GM21786 (cell line): ENCODE measurements at regions not wholly inside any gene's neighbourhood (a gene's known extent, or its start where the extent isn't known, plus 50 kb on each side); places are given as distances from the start of the nearest gene placed in this dataset.
A peak's percentile ranks its signal among the peaks of the same experiment; 100 is the strongest.

ENCODE experiments used
- ATAC-seq: cut with Tn5 transposase; IDR thresholded peaks from one replicate; pipeline ENCODE4 v1.9.1; 2021; ENCODE audit not compliant: unreplicated experiment

DNA sequence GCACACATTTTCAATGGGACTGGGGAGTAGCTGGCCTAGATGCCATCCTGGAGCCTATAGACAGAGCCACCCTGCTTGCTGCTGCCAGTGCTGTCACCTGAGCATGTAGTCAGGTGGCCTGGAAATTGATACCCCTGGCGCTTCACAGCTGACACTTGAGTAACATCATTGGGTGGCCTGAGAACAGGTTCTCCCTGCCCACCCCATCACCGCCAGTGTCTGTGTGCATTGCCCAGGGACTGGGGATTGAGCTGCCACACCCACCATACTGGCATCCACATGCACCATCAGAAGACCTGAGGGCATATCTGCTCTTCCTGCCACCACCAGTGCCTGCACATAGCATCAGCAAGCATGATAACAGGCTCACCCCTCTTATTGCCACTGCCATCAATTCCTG lies 1142.9 kb upstream of the PABPC4L start:
- no peak for ATAC-seq

DNA sequence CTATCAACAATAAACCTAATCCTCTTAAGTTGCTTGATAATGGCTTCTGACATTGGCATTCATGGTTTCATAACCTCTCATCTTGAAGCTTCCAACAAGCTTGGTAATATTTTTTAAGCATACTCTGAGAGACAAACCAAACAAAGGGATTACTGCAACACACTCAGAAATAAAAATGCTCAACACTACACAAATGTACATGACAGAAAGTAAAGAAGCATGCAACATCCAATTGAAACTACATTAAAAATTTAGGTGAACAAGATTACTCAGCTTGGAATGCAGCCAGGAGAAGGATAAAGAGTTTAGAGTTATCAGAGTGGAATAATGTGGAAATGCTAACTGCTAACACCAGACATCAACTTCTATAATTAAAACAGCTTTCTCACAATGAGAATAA lies 1136.6 kb upstream of the PABPC4L start:
- no peak for ATAC-seq

DNA sequence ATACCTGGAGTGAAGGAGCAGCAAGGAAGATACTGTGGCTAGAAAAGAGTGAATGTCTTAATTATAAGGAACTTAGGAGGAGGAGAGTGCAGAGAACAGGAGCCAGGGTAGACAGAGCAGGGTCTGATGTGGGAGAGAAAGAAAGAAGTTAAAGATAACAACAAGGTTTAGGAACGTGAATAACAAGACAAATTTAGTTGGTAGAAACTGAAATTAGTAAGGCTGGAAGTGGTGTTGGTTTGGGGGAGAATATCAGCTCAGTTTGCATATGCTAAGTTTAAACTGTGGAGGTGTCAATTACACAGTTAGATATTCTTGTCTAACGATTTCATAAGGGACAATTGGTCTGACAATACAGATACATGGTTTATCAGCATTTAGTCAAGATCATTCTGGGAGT lies 1123.7 kb upstream of the PABPC4L start:
- ATAC-seq: no peak

DNA sequence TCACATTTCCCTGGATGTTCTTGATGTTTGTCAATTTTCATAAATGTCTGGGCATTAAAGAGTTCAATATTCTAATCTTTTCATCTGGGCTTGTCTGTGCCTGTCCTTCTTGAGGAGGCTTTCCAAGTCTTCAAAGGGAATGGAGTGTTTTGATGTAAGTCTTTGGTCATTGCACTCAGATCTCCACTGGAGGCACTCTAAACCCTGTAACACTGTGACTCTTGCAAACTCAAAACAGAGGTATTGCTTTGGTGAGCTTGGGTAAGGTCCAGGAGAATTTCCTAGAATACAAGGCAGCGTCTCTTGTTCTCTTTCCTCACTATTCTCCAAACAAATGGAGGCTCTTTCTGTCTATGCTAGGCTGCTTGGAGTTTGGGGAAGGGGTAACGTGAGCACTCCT lies 1118.1 kb upstream of the PABPC4L start:
- ATAC-seq: no peak

DNA sequence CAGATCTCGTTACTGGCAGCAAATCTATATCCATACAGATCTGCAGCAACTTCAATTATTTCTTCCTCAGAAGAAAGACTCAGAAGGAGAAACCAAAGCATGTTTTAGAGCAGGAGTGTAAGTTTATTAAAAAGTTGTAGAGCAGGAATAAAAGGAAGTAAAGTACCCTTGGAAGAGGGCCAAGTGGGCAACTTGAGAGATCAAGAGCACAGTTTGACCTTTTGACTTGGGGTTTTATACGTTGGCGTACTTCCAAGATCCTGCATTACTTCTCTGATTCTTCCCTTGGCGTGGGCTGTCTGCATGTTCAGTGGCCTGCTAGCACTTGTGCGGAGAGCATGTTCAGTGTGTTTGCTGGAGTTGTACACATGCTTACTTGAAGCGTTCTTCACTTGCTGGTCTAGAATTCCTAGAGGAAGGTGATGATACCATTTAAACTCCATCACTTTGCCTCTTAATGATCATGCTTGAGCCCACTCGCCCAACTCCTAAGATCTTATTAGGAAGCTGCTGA lies 1114.7 kb upstream of the PABPC4L start:
- no peak for ATAC-seq

DNA sequence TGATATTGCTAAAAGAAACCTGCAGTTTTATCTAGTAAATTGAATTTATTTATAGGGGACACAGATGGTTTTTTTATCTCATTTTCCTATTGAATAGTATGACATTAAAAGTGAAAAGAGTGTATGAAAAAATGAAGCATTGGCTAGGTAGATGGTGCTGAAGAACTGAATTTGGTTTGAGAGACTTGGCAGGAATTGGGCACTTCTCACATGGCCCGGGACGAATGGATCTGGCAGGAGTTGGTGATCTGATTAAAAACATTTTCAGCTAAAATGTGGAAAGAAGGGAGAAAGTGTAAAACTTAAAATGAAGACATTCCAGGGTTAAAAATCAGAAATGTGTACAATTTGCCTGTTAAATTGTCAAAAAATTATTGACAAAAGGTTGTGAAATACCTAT lies 1088.5 kb upstream of the PABPC4L start:
- no peak for ATAC-seq

DNA sequence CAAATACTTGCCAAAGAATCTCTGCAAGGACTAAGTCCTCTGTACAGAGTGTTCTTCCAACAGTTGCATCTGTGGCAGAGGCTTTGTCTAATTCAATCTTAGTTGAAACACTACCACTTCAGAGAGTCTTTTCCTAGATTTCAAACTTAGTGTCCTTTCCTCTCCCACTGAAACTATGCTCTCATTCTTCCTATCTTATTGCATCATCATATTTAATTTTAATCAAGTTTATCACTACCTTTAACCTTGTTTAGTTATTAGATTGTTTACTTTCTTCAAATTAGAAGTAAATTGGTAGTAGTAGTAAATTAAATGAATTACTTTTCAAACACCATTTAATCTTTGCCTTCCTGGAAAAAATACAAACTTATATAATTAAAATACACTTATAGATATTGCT lies 1082.3 kb upstream of the PABPC4L start:
- ATAC-seq: no peak

DNA sequence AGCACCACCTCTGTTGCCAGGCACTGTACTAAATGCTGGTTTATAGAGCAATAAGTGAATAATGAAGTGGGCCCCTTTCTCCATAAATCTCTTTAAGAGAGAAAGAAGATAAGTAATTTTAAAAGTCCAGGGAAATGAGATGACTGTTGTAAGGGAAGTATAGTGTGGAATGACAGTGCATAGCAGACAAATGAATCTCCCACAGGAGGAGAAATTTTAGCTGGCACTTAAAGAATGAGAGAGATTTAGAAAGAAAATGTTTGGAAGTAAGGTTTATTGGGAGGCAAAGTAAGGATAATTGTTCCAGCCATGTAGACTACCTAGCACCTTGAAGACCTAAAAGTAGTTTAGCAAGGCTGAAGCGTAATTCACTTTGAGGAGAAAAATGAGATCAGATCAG lies 1081.1 kb upstream of the PABPC4L start:
- no peak for ATAC-seq

DNA sequence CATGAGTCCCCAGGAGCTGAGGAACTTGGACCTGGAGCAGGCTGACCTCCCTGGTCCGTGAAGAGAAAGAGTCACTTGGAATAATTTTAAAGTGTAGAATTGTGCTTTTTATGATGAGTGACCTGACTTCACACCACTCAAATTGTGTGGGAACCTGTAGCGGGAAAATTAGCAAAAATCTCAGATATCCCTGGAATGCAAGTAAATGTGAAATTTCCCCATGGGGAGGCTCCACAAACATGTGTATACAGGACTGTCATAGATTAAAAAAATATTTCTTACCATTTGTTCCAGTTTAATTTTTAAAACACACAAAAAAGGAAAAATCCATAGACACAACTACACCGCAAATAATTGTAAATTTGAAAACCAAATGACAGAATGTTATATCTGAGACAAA lies 1079.6 kb upstream of the PABPC4L start:
- ATAC-seq: no peak

DNA sequence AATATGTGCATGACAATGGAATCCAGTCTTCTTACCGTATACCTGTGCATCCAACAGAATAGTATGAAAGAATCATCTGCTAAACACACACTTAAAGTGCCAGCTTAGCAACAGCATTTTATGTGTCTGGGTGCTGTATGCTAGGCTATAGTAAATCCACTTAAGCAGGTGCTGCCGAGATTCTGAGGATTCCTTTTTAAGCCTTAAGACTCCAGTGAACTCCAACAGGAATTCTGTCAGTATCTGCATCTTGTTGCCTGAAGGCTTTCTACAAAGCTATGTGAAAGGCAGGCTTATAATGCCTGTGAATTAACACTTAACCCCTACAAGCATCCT lies 1076.4 kb upstream of the PABPC4L start:
- ATAC-seq: no peak

DNA sequence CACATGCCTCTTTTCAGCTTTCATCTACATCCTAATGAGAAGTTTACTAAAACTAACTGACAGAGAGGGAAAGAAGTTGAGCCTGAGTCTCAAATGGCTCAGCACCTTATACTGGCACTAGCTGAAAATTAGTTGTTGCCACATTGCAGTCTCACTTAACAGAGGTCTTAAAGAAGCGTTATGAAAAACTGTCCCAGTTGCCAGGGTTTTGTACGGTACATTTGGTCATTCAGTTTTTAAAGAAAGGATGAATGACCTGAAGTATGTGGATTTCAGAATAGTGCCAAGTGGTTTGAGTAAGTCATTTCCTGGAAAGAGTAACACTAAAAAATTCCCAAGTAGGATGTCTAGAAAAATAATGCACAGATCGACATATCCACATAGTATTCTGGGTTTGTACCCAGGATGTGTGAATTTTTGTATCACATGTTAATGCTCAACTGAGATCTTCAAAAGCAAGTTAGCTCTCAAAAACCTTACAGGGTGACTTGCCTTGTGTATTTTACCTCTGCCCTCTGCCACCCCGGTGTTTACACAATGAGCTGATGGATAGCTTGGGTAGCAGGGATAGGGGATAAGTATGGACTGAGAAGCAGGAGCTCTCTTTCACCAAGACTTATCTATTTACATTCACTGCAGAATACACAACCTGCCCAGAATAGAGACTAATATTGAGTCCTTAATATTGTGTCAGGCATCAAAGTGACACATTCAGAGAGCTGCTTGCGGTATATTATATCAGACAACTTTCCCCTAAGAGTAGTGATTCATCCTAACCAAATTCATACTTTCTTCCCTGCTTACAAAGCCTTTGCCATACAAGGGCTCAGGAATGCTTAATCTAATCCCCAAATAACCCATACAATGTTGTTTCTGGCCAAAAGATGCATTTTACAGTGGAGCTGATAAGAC lies 1075.7 kb upstream of the PABPC4L start:
- ATAC-seq: no peak

DNA sequence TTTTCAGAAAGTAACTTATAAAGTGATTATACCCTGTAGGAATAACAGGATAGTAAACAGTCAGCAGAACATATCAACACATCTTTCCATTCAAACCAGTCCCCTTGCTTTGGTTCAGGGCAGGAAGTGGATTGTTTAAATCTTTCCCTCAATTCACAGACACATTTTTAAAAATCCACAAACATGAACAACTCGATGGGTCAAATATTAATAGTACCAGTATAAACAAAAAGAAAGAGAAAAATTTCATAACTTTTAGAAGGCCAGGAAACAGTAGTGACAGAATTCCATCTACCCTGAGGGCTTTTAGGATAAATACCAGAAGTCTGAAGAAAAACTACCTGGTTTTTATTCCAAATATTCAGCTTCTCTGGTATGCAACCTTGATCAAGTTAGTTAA lies 1072.8 kb upstream of the PABPC4L start:
- ATAC-seq: no peak

DNA sequence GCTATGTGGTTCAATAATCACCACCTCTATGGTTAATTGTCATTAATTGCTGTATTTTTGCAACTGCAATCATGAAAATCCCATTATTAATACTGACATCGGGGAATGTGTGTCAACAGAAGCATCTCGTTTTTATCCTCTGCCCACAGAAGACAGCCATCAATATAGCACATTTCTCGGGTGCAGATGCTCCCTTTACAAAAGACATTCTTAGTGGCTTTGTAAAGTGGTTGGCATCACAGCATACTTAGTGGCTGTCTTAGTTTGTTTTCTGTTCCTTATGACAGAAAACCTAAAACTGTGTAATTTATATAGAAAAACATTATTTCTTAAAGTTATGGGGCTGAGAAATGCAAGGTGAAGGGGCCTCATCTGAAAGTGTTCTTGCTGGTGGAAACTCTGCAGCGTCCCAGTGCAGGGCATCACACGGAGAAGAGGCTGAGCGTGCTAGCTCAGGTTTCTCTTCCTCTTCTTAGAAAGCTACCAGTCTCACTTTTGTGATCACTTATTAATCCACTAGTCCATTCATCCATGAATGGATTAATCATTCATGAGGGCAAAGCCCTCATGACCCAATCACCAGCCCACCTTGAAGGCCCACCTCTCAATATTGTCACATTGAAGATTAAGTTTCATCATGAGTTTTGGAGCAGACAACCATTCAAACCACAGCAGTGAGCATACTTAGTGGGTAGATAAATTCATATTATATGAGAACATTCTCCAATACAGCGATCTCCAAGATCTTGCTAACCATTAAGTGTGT lies 1067.7 kb upstream of the PABPC4L start:
- peak; percentile 92 for ATAC-seq

DNA sequence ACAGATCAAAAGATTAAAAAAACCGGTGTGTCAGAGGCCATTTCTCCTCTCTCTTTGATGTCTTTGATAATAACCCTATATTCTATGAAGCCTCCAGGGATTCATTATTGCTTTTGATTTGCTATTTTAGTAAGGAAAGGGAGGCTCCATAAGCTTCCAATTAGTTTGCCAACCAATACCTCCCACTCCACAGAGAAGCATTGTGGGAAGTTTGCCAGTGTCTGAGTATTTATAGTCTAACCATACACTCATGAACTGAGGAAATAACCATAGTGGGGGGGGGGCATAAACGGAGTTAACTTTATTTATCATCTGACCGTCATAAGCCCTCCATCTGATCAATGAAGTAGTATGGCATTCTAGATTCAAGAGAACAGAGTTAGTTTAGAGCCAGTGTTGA lies 1066.8 kb upstream of the PABPC4L start:
- no peak for ATAC-seq

DNA sequence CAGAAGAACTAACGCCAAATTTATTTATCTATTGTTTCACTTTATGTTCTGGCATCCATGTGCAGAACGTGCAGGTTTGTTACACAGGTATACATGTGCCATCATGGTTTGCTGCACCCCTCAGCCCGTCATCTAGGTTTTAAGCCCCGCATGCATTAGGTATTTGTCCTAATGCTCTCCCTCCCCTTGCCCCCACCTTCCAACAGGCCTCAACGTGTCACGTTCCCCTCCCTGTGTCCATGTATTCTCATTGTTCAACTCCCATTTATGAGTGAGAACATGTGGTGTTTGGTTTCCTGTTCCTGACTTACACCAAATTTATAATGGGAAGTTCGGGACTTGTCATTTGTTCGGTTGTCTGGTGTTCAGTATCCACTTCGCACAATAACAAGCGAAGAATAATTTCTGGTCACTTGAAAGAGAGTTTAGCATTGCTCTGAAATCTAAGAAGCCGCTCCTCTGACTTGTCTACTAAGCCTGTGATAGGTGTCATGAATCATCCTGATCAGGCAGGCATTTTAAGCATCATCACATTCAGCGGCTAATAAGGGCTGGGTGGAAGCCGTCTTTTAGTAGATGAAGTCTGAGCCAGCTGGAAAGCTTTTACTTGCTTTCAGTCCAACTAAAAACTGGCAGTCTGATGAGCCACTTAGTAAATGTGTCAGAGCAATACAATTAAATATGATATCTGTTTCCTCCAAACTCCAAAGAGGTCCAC lies 1065.7 kb upstream of the PABPC4L start:
- ATAC-seq: no peak

DNA sequence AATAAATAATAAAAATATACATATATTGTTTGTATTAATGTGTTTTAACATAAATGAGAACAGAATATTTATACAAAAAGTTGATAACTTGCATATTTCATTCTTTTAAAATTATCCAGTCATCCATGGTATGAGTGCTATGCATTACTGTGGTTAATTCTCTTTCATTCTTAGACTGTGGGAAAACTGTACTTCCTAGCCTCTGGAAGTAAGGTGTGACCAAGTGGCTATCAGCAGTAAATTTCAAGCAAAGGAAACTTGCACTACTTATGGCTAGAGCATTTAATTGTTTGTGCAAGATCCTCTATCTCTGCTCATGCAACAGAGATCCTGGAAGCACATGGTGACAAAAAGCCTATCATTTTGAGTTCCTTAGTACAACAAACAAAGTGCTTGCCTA lies 1054.5 kb upstream of the PABPC4L start:
- ATAC-seq: no peak

DNA sequence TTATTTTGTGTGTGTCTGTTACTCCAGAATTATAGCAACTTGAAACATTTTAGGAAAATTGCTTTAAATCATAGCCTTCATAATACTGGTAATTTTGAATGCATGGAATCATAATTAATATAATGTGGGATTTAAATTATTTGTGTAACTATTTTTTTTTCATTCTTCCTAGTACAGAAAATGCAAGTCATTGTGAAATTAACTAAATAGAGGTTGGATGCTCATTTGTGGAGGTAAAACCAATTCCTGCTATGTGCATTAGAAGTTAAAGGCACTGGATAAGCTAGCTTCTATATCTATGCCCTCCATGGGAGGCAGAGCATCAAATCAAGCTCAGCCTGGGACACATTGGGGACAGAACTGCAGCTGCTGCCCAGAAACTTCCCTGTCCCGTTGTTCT lies 1048.5 kb upstream of the PABPC4L start:
- no peak for ATAC-seq

DNA sequence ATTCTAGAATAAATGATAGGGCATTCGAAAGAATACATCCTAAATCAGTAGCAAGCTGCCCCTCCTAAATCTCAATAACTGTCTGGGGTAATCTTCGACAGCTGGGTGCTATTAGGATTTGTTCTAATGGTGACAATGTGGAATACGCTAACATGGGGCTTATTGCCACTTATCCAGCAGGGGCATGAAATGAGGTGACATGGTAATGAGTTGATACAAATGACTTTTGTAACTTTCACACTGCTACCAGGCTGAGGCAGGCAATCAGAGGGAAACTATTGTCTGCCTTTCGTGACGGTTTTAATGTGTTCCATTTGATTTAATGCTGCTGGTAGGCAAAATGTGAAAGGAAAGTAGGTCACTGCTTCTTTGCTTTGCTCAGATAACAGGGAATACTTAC lies 1047.4 kb upstream of the PABPC4L start:
- ATAC-seq: no peak

DNA sequence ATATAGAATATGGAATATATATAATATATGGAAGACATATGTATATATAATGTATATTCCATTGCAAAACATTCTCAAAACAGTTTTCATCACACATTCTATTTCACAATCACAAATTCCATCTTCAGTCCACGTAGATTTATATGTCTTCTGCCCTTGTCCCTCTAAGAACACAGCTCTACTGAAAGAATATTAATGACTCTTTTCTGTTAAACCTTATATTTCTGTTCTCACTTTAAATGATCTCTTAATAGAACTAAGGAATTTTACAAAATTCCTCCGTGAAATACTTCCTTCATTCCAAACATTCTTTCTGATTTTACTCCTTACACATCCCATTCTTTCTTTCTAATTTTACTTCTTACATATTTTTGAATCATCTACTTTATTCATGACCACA lies 1043.1 kb upstream of the PABPC4L start:
- no peak for ATAC-seq

DNA sequence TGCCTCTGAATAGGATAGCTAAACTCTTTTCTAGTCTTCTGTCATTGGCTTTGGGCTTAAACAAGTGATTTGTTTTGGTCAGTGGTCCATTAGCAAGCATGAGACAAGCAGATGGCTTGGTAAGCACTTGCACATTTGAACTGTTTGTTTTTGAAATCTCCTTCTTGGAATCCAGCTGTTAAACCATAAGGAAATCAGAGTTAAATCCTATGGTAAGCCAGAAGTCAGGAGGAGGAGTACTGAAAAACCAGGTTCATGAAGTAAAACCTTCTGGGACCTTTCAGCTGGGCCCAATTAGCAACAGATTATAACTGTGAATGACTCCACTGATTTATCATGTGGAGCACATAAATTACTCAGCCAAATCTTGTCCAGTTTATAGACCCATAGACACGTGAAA lies 1042.5 kb upstream of the PABPC4L start:
- ATAC-seq: no peak

DNA sequence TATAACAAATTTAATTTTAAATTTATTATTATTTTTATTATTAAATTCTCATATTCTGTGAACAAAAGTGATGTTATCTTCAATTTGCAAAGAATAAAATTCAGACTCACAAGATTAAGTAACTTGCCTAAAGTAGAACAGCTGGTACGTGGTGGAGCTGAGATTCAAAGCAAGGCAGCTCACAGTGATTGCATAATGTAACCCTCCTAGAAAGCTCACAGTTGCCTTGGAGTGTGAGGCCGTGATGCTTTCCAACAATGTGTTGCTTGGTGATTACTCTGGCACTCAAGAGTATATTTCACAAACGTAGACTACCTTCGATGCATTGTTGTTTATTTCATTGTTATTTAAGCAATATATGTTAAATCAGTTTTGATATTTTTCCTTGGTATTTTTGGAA lies 1039.2 kb upstream of the PABPC4L start:
- ATAC-seq: no peak

DNA sequence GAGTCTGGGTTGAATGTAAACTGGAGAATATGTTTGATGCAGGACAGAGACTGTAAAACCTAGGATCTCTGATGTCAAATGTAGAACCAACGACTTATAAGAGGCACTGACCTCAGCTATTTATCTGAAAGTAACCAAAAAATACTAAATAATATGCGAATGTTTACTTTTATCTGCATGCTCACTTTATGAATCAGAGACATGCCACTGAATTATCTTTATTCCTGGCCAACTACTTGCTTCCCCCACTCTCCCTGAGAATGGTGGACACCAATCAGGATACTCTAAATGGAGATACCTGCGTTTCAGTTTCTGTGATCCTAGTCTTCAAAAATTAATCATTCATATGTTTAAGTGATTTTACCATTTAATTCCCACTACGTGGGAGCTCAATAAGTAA lies 1038.4 kb upstream of the PABPC4L start:
- no peak for ATAC-seq
